HCT116 (cell line): ENCODE measurements at regions not wholly inside any gene's neighbourhood (a gene's known extent, or its start where the extent isn't known, plus 50 kb on each side); places are given as distances from the start of the nearest gene placed in this dataset.
A peak's percentile ranks its signal among the peaks of the same experiment; 100 is the strongest.

Source experiments
- ATAC-seq: fragments of 200-7000 bp; cut with Tn5 transposase; 2 replicates; pipeline ENCODE4 v1.9.1; 2020; ENCODE audit warnings: mild to moderate bottlenecking, moderate library complexity
- BruUV-seq: library from RNA; stranded (reverse); fragments of 400-500 nt; replicated peaks from 2 replicates; lab custom pipeline; 2021; lab: Mats Ljungman, UMichigan
- CTCF ChIA-PET: fragments of 300-600 bp; sonication (Branson Sonifier 250); formaldehyde crosslinking; loops from one replicate; lab custom pipeline; 2021; ENCODE audit warnings: antibody characterized with exemption; lab: Charles Lee
- POLR2A ChIA-PET: fragments of 300-600, 350-600 bp; sonication (Branson Sonifier 250); formaldehyde crosslinking; loops from one replicate; lab custom pipeline; 2021; ENCODE audit warnings: antibody characterized with exemption; lab: Charles Lee
- RAD21 ChIA-PET, 2 experiments: fragments of 300-600 bp; sonication (Branson Sonifier 250); formaldehyde crosslinking; loops; one replicate each; lab custom pipeline; 2023; ENCODE audit warnings: low total read pairs in 2 of 2; ENCODE audit not compliant: uncharacterized antibody in 2 of 2, unreplicated experiment in 2 of 2, low non-redundant PET in 1 of 2; lab: Charles Lee
- DNase-seq: peaks from one replicate; pipeline ENCODE4 v3.0.0-alpha.2; 2010; ENCODE audit warnings: low read depth, low spot score
- H2AFZ ChIP-seq: fragments of 200-600 bp; shearing (Covaris generic), sonication (generic); 2 replicates; pipeline ENCODE4 v1.6.1; 2017; ENCODE audit warnings: low read depth, mixed run types, mixed read lengths, antibody characterized with exemption, low read length; ENCODE audit not compliant: poor library complexity, severe bottlenecking
- H3K27ac ChIP-seq: 2 replicates; pipeline ENCODE4 v1.5.1; 2012; ENCODE audit warnings: low read depth, low read length
- H3K27me3 ChIP-seq: fragments of 200-600 bp; sonication (generic); 2 replicates; pipeline ENCODE4 v1.6.1; 2016; ENCODE audit warnings: mixed run types, low read length, mixed read lengths; ENCODE audit not compliant: insufficient read depth
- H3K36me3 ChIP-seq, 2 experiments: fragments of 200-500 bp in 1 of 2; fragments of 200-600 bp in 1 of 2; sonication (Bioruptor generic) in 1 of 2; sonication (generic) in 1 of 2; 2 replicates each; pipeline versions ENCODE4 v1.5.1 to v1.6.1; 2014 to 2016; ENCODE audit warnings: low read length in 2 of 2, inconsistent platforms in 1 of 2, mixed read lengths in 1 of 2, mixed run types in 1 of 2; ENCODE audit not compliant: insufficient read depth in 2 of 2, control insufficient read depth in 1 of 2
- H3K4me1 ChIP-seq, 2 experiments: fragments of 200-600 bp in 1 of 2; sonication (generic) in 1 of 2; 2 replicates each; pipeline versions ENCODE4 v1.5.1 to v1.6.1; 2012 to 2017; ENCODE audit warnings: low read length in 2 of 2, inconsistent platforms in 1 of 2, mild to moderate bottlenecking in 1 of 2, mixed read lengths in 1 of 2, mixed run types in 1 of 2, moderate library complexity in 1 of 2; ENCODE audit not compliant: insufficient read depth in 2 of 2, control insufficient read depth in 1 of 2
- H3K4me2 ChIP-seq: fragments of 200-600 bp; sonication (generic); 2 replicates; pipeline ENCODE4 v1.6.1; 2017; ENCODE audit warnings: mixed run types, low read length, mixed read lengths
- H3K4me3 ChIP-seq, 2 experiments: fragments of 200-600 bp in 1 of 2; sonication (generic) in 1 of 2; replicated peaks in 1 of 2; 2 replicates each; pipeline ENCODE4 v1.5.1; 2011 to 2016; ENCODE audit warnings: low read length in 2 of 2, control low read depth in 1 of 2, low read depth in 1 of 2, mild to moderate bottlenecking in 1 of 2, mixed read lengths in 1 of 2, mixed run types in 1 of 2
- H3K79me2 ChIP-seq: fragments of 200-600 bp; sonication (generic); 2 replicates; pipeline ENCODE4 v1.6.1; 2017; ENCODE audit warnings: mild to moderate bottlenecking, mixed run types, low read length, moderate library complexity, mixed read lengths; ENCODE audit not compliant: insufficient read depth
- H3K9ac ChIP-seq: fragments of 200-600 bp; sonication (generic); 2 replicates; pipeline ENCODE4 v1.6.1; 2016; ENCODE audit warnings: low read length, mixed read lengths
- H3K9me2 ChIP-seq: fragments of 200-600 bp; sonication (generic), shearing (Covaris generic); 2 replicates; pipeline ENCODE4 v1.6.1; 2017; ENCODE audit warnings: mixed run types, mild to moderate bottlenecking, moderate library complexity; ENCODE audit not compliant: insufficient read depth
- H3K9me3 ChIP-seq, 2 experiments: fragments of 200-500 bp in 1 of 2; fragments of 200-600 bp in 1 of 2; sonication (Bioruptor generic) in 1 of 2; sonication (generic) in 1 of 2; 2 replicates each; pipeline ENCODE4 v1.6.1; 2014 to 2017; ENCODE audit warnings: low read length in 2 of 2, mixed read lengths in 2 of 2, inconsistent platforms in 1 of 2, low read depth in 1 of 2, mild to moderate bottlenecking in 1 of 2, mixed run types in 1 of 2, moderate library complexity in 1 of 2; ENCODE audit not compliant: control insufficient read depth in 1 of 2, insufficient read depth in 1 of 2
- H4K20me1 ChIP-seq: fragments of 200-600 bp; sonication (generic), shearing (Covaris generic); 2 replicates; pipeline ENCODE4 v1.6.1; 2017; ENCODE audit warnings: mixed run types, mild to moderate bottlenecking, moderate library complexity; ENCODE audit not compliant: insufficient read depth
- CEBPB ChIP-seq: IDR thresholded peaks from 2 replicates; pipeline ENCODE4 v1.6.1; 2012; ENCODE audit warnings: low read depth
- CTCF ChIP-seq, 3 experiments: fragments of 200-600 bp in 1 of 3; sonication (generic) in 1 of 3; IDR thresholded peaks in 2 of 3; conservative IDR thresholded peaks in 1 of 3; 2 replicates each; pipeline ENCODE4 v1.5.1; 2012 to 2017; ENCODE audit warnings: low read depth in 2 of 3, low read length in 2 of 3, antibody characterized with exemption in 1 of 3, borderline replicate concordance in 1 of 3, control low read depth in 1 of 3, mild to moderate bottlenecking in 1 of 3, mixed read lengths in 1 of 3, mixed run types in 1 of 3, moderate library complexity in 1 of 3; ENCODE audit not compliant: insufficient read depth in 1 of 3
- ELF1 ChIP-seq: IDR thresholded peaks from 2 replicates; pipeline ENCODE4 v1.6.1; 2012; ENCODE audit warnings: low read depth, borderline replicate concordance
- FOSL1 ChIP-seq: IDR thresholded peaks from 2 replicates; pipeline ENCODE4 v1.6.1; 2012; ENCODE audit warnings: low read depth
- JUND ChIP-seq: IDR thresholded peaks from 2 replicates; pipeline ENCODE4 v1.6.1; 2012
- RAD21 ChIP-seq: IDR thresholded peaks from 2 replicates; pipeline ENCODE4 v1.6.1; 2012; ENCODE audit warnings: low read depth, mild to moderate bottlenecking
- REST ChIP-seq: IDR thresholded peaks from 2 replicates; pipeline ENCODE4 v1.6.1; 2012; ENCODE audit warnings: low read depth
- SIN3A ChIP-seq: IDR thresholded peaks from 2 replicates; pipeline ENCODE4 v1.6.1; 2012; ENCODE audit warnings: low read depth
- ZBTB33 ChIP-seq: IDR thresholded peaks from 2 replicates; pipeline ENCODE4 v1.6.1; 2011; ENCODE audit warnings: mild to moderate bottlenecking, low read length, moderate library complexity; ENCODE audit not compliant: insufficient replicate concordance; ENCODE audit errors: extremely low read depth
- intact Hi-C: fragments of 100-400 bp; cut with micrococcal nuclease; formaldehyde crosslinking; loops from 2 replicates; pipeline ENCODE4 v1.10.0; 2022

GRCh38 chr3:171514466-171514865, 54.3 kb upstream of the TNIK start:
- RAD21 ChIA-PET = no interaction called here
- H3K9ac ChIP-seq = no peak overlapping the region
- no peaks in the 10 kb centered on the region for H3K27me3 ChIP-seq
- peak; percentile 38 for ATAC-seq
- no peak overlapping the region for H3K27ac ChIP-seq
- H3K4me2 ChIP-seq = no peak overlapping the region
- intact Hi-C loops = no loop called here
- H3K36me3 ChIP-seq = no peaks in the 10 kb centered on the region
- H2AFZ ChIP-seq = no peak overlapping the region
- no peak overlapping the region for H3K4me3 ChIP-seq
- BruUV-seq = no TSS peak
- TF ChIP-seq RAD21 = peak; percentile 14; the same call in 1 of the 2 replicates
- peak in 2 of 3 experiments; percentile 11 to 38; a peak in 4 of 6 replicates for TF ChIP-seq CTCF (IDR thresholded peaks at IDR 0.05 in 2 of 3, conservative IDR thresholded peaks at IDR 0.05 in 1 of 3; ENCODE audit: borderline replicate concordance in 1 of 3, insufficient read depth in 1 of 3, low read depth in 2 of 3, low read length in 2 of 3)
- TF ChIP-seq ELF1 = no peak
- DNase-seq = peak; percentile 10
- no peaks in the 10 kb centered on the region for H3K4me1 ChIP-seq
- no peaks in the 10 kb centered on the region for H3K9me2 ChIP-seq
- CTCF ChIA-PET = no interaction called here
- POLR2A ChIA-PET = no interaction called here
- H3K79me2 ChIP-seq = no peaks in the 10 kb centered on the region
- H3K9me3 ChIP-seq = no peaks in the 10 kb centered on the region
- H4K20me1 ChIP-seq = no peaks in the 10 kb centered on the region

GRCh38 chr3:171511450-171511849, 51.2 kb upstream of the TNIK start:
- Histone ChIP-seq H2AFZ (no peak overlapping the region), H3K79me2 (no peaks in the 10 kb centered on the region), H3K9ac (no peak overlapping the region), H3K27me3 (no peaks in the 10 kb centered on the region), H3K4me1 (no peaks in the 10 kb centered on the region), H3K4me2 (no peak overlapping the region), H3K36me3 (no peaks in the 10 kb centered on the region), H3K4me3 (no peak overlapping the region), H3K9me2 (no peaks in the 10 kb centered on the region), H4K20me1 (no peaks in the 10 kb centered on the region), H3K9me3 (no peaks in the 10 kb centered on the region), H3K27ac (no peak overlapping the region)
- BruUV-seq = no TSS peak
- ChIA-PET CTCF (no interaction called here), POLR2A (no interaction called here), RAD21 (no interaction called here)
- no peak for DNase-seq
- no peak for ATAC-seq
- intact Hi-C loops = no loop called here
- TF ChIP-seq CEBPB = no peak
- no peak for TF ChIP-seq ZBTB33
- no peak for TF ChIP-seq CTCF (IDR thresholded peaks at IDR 0.05 in 2 of 3, conservative IDR thresholded peaks at IDR 0.05 in 1 of 3; ENCODE audit: borderline replicate concordance in 1 of 3, insufficient read depth in 1 of 3, low read depth in 2 of 3, low read length in 2 of 3)
- TF ChIP-seq FOSL1 = no peak
- no peak for TF ChIP-seq REST
- TF ChIP-seq JUND = no peak
- no peak for TF ChIP-seq SIN3A
